Neural cell (in vitro differentiated cells): ENCODE measurements at regions not wholly inside any gene's neighbourhood (a gene's known extent, or its start where the extent isn't known, plus 50 kb on each side); places are given as distances from the start of the nearest gene placed in this dataset.

Experiments used
- H2AFZ ChIP-seq: fragments of 200-600, 300-800 bp; sonication (generic), shearing (Covaris generic); 2 replicates; pipeline ENCODE4 v1.6.0; 2014; ENCODE audit warnings: low read depth, mild to moderate bottlenecking, antibody characterized with exemption, low read length, moderate library complexity
- H3F3A ChIP-seq: fragments of 200-600 bp; shearing (Covaris generic); 2 replicates; pipeline ENCODE4 v1.6.1; 2016; ENCODE audit warnings: mild to moderate bottlenecking, moderate library complexity, mixed read lengths, antibody characterized with exemption, low read length; ENCODE audit not compliant: insufficient read depth, poor library complexity, severe bottlenecking
- H3K27ac ChIP-seq: fragments of 200-600, 300-800 bp; sonication (generic), shearing (Covaris generic); 2 replicates; pipeline ENCODE4 v1.5.1; 2014; ENCODE audit warnings: mild to moderate bottlenecking, low read length, moderate library complexity
- H3K27me3 ChIP-seq: fragments of 300-800, 200-600 bp; sonication (generic), shearing (Covaris generic); 2 replicates; pipeline ENCODE4 v1.6.0; 2014; ENCODE audit warnings: mild to moderate bottlenecking, low read depth, low read length, moderate library complexity; ENCODE audit not compliant: insufficient read depth
- H3K36me3 ChIP-seq: fragments of 300-800, 200-600 bp; sonication (generic), shearing (Covaris generic); 2 replicates; pipeline ENCODE4 v1.5.1; 2014; ENCODE audit warnings: mild to moderate bottlenecking, antibody characterized with exemption, low read length, moderate library complexity; ENCODE audit not compliant: insufficient read depth
- H3K4me2 ChIP-seq: fragments of 300-800, 200-600 bp; sonication (generic), shearing (Covaris generic); 2 replicates; pipeline ENCODE4 v1.6.0; 2014; ENCODE audit warnings: mild to moderate bottlenecking, low read length
- H3K4me3 ChIP-seq: fragments of 300-800, 200-600 bp; sonication (generic), shearing (Covaris generic); 2 replicates; pipeline ENCODE4 v1.5.1; 2014; ENCODE audit warnings: mild to moderate bottlenecking, low read length, moderate library complexity
- H3K79me2 ChIP-seq: fragments of 200-600 bp; shearing (Covaris generic); replicated peaks from 2 replicates; pipeline ENCODE4 v1.6.0; 2014; ENCODE audit warnings: mild to moderate bottlenecking, low read length, moderate library complexity; ENCODE audit not compliant: insufficient read depth
- H3K9ac ChIP-seq: fragments of 300-800, 200-600 bp; sonication (generic), shearing (Covaris generic); 2 replicates; pipeline ENCODE4 v1.6.1; 2016; ENCODE audit warnings: mild to moderate bottlenecking, low read length, mixed read lengths
- H3K9me2 ChIP-seq: fragments of 200-600 bp; shearing (Covaris generic); 2 replicates; pipeline ENCODE4 v1.6.1; 2016; ENCODE audit warnings: mild to moderate bottlenecking, low read length, mixed read lengths; ENCODE audit not compliant: insufficient read depth
- H3K9me3 ChIP-seq: fragments of 200-600, 300-800 bp; sonication (generic), shearing (Covaris generic); 2 replicates; pipeline ENCODE4 v1.6.1; 2016; ENCODE audit warnings: mild to moderate bottlenecking, mixed run types, low read length, moderate library complexity, mixed read lengths
- H4K20me1 ChIP-seq: fragments of 200-600 bp; shearing (Covaris generic); 2 replicates; pipeline ENCODE4 v1.6.1; 2016; ENCODE audit warnings: mild to moderate bottlenecking, mixed run types; ENCODE audit not compliant: insufficient read depth
- CTCF ChIP-seq: fragments of 450-650 bp; IDR thresholded peaks from 2 replicates; pipeline ENCODE4 v1.5.1; 2014; ENCODE audit warnings: antibody characterized with exemption, mild to moderate bottlenecking, moderate library complexity; ENCODE audit not compliant: poor library complexity, severe bottlenecking
- EP300 ChIP-seq: fragments of 450-650 bp; conservative IDR thresholded peaks from 2 replicates; pipeline ENCODE4 v1.6.1; 2014; ENCODE audit warnings: antibody characterized with exemption, mild to moderate bottlenecking, moderate library complexity; ENCODE audit not compliant: poor library complexity, severe bottlenecking
- EZH2 ChIP-seq: fragments of 200-600, 300-800 bp; shearing (Covaris generic), sonication (generic); IDR thresholded peaks from 2 replicates; pipeline ENCODE4 v1.6.1; 2014; ENCODE audit warnings: antibody characterized with exemption, low read length, borderline replicate concordance, mild to moderate bottlenecking; ENCODE audit not compliant: insufficient read depth, poor library complexity, severe bottlenecking
- MXI1 ChIP-seq: fragments of 450-650 bp; conservative IDR thresholded peaks from 2 replicates; pipeline ENCODE4 v1.6.1; 2014; ENCODE audit warnings: antibody characterized with exemption, mild to moderate bottlenecking; ENCODE audit not compliant: poor library complexity, severe bottlenecking
- POLR2AphosphoS5 ChIP-seq: IDR thresholded peaks from 2 replicates; pipeline ENCODE4 v1.6.1; 2012
- RAD21 ChIP-seq: fragments of 450-650 bp; conservative IDR thresholded peaks from 2 replicates; pipeline ENCODE4 v1.6.1; 2014; ENCODE audit warnings: antibody characterized with exemption, mild to moderate bottlenecking, moderate library complexity
- REST ChIP-seq: IDR thresholded peaks from 2 replicates; pipeline ENCODE4 v1.6.1; 2012; ENCODE audit warnings: borderline replicate concordance
- SMC3 ChIP-seq: fragments of 450-650 bp; conservative IDR thresholded peaks from 2 replicates; pipeline ENCODE4 v1.6.1; 2014; ENCODE audit warnings: antibody characterized with exemption, mild to moderate bottlenecking, moderate library complexity; ENCODE audit not compliant: poor library complexity
- TAF1 ChIP-seq: IDR thresholded peaks from 2 replicates; pipeline ENCODE4 v1.6.1; 2012; ENCODE audit warnings: low read depth

- TF ChIP-seq MXI1, result no peak
- no peak for TF ChIP-seq CTCF
- TF ChIP-seq REST, result no peak
- TF ChIP-seq RAD21, result no peak
- no peak for TF ChIP-seq POLR2AphosphoS5
- no peak for TF ChIP-seq SMC3
- no peak for TF ChIP-seq EP300
- no peak for TF ChIP-seq EZH2
- no peak for TF ChIP-seq TAF1
- Histone ChIP-seq H3K9me2 (no peaks in the 10 kb centered on the region), H3K9ac (no peak overlapping the region), H3K4me3 (no peak overlapping the region), H3K27me3 (no peaks in the 10 kb centered on the region), H4K20me1 (no peaks in the 10 kb centered on the region), H3F3A (no peaks in the 10 kb centered on the region), H3K27ac (no peak overlapping the region), H3K36me3 (no peaks in the 10 kb centered on the region), H3K9me3 (no peaks in the 10 kb centered on the region), H3K4me2 (no peak overlapping the region), H2AFZ (no peak overlapping the region), H3K79me2 (no peaks in the 10 kb centered on the region)
Measured at GRCh38 chr11:131160846-131161245, 209.6 kb upstream of the NTM start.

- Histone ChIP-seq H3F3A (no peaks in the 10 kb centered on the region), H3K9me3 (no peaks in the 10 kb centered on the region), H4K20me1 (no peaks in the 10 kb centered on the region), H3K9me2 (no peaks in the 10 kb centered on the region), H3K79me2 (no peaks in the 10 kb centered on the region), H3K27me3 (no peaks in the 10 kb centered on the region), H3K4me2 (no peak overlapping the region), H3K27ac (no peak overlapping the region), H3K9ac (no peak overlapping the region), H2AFZ (peak overlapping the region; percentile 15), H3K36me3 (no peaks in the 10 kb centered on the region), H3K4me3 (no peak overlapping the region)
- TF ChIP-seq TAF1 (no peak), SMC3 (no peak), CTCF (no peak), MXI1 (no peak), EZH2 (no peak), EP300 (no peak), RAD21 (no peak), POLR2AphosphoS5 (no peak), REST (no peak)
Measured at GRCh38 chr11:131163613-131164012, 206.8 kb upstream of the NTM start.
